SK-N-DZ (cell line): ENCODE measurements at regions not wholly inside any gene's neighbourhood (a gene's known extent, or its start where the extent isn't known, plus 50 kb on each side); places are given as distances from the start of the nearest gene placed in this dataset.
"Not testable (repeated sequence)": the region's sequence is repeated elsewhere in the genome, so short reads cannot be mapped to it uniquely, and the experiment has no call there.

Experiments used
- DNase-seq: peaks from one replicate; pipeline ENCODE4 v3.0.0-alpha.2; 2015; ENCODE audit warnings: low spot score

- no peak for DNase-seq
Measured at GRCh38 chr21:21851657-21852056, 853.4 kb downstream of the NCAM2 start.

- DNase-seq = no peak
Measured at GRCh38 chr21:21858502-21859334, 860.5 kb downstream of the NCAM2 start.

GRCh38 chr21:21860888-21861287, 862.7 kb downstream of the NCAM2 start:
- DNase-seq = no peak

DNA sequence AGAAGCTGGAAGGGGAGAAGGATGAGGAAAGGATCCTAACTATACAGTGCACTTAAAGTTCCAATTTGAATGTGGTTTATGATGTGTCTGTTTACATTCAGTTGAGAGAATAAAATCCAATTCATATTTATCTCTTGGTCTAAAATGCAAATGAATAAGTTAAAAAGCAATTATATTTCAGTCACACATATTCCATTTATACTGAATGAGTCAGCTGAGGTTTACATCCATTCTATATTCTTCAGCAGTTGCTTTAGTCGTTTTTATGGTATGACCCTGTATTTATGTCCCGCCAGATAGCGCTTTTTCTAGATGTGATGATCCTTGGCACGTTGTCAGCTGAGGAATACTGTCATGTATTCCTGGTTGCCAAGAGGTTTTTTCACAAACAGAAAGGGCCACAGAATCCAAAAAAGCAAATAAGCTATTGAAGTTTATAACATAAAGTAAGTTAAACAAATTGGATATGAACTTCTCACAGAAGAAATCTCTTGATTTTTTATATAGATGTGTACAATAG, 866.2 kb downstream of the NCAM2 start:
- DNase-seq = no peak

- no peak for DNase-seq
Measured at GRCh38 chr21:21897275-21897883, 899.2 kb downstream of the NCAM2 start.

- DNase-seq = no peak
Measured at GRCh38 chr21:21898801-21899200, 900.6 kb downstream of the NCAM2 start.

- DNase-seq = not testable (repeated sequence)
Measured at GRCh38 chr21:21902416-21902815, 904.2 kb downstream of the NCAM2 start.

GRCh38 chr21:21907271-21907670, 909.1 kb downstream of the NCAM2 start:
- no peak for DNase-seq

GRCh38 chr21:21915816-21916215, 917.6 kb downstream of the NCAM2 start:
- no peak for DNase-seq

DNA sequence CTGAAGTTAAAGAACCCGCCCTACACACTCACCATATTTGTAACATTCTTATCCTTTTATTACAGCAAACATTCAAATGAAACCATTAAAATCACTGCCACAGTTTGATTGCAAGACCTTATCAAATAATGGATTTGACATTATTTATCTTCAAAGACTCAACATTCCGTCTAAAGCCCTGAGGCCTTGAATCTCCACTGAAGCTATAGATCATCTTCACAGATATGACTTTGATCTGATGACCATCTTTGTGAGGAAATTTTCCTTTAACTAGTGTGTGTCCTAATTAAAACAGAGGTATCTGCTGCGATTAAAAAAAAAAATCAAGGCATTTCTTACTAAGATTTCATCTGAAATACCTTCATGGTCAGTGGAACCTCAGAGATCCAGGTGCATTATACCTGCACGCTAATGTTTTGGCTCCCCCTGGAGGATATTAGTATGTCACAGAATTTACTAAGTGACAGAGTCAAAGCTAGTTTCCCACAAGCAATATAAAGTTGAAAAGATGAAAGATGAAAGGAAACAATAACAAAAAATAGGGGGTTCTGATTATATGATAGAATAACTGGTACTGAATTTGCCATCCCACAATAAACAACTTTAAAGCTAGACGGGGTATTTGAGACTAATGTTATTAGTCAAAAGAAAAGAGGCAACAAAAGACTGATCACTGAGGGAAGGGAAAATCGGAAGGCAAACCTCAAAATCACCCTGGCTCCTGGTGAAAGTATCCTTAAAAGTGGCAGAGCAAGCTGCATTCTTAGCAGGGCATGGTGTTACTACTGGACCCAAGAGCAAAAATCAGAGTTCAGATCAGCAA, 923.4 kb downstream of the NCAM2 start:
- peak; percentile 36 for DNase-seq

GRCh38 chr21:21929226-21929625, 931.0 kb downstream of the NCAM2 start:
- DNase-seq = no peak

GRCh38 chr21:21929789-21930188, 931.6 kb downstream of the NCAM2 start:
- DNase-seq = no peak

- DNase-seq = no peak
Measured at GRCh38 chr21:21952566-21952965, 954.4 kb downstream of the NCAM2 start.

GRCh38 chr21:21955204-21955603, 957.0 kb downstream of the NCAM2 start:
- no peak for DNase-seq

GRCh38 chr21:21957490-21957889, 959.3 kb downstream of the NCAM2 start:
- DNase-seq = no peak

DNA sequence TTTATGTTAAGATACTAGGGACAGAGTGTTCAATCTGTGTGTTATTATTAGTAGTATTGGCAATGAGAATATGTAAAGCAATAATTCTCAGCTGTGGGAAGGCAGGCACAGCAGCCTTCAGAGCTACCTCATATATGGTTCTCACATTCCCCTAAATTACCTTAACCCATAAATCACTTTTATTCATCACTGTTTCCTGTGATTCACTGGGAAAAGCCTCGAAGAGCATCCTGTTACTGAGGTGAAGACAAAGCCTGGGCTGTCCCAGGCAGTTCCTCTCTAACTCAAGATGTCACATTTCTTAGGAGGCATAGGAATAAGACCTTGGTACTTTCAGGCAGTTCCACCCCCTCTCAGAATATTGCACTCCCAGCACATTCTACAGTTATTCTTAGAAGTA, 965.7 kb downstream of the NCAM2 start:
- no peak for DNase-seq

DNA sequence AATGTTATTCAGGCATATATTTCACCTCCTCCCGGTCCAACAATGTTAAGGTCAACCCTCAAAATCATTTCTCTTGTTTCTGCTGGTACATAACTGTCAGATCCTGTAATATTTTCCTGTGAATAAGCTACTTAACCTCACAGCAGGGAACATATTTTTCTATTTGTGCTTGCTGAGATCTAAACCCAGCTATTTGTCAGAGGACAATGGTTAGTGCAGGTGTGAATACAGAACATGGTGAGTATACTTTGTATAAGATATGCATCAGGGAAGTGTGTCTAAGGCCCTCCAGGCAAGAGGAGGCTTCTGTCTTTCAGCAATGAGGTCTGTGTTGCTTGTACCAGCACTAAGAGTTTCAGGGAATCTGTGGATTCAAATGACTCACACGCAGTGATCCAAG, 970.6 kb downstream of the NCAM2 start:
- no peak for DNase-seq

GRCh38 chr21:21969211-21969610, 971.0 kb downstream of the NCAM2 start:
- DNase-seq = no peak

DNA sequence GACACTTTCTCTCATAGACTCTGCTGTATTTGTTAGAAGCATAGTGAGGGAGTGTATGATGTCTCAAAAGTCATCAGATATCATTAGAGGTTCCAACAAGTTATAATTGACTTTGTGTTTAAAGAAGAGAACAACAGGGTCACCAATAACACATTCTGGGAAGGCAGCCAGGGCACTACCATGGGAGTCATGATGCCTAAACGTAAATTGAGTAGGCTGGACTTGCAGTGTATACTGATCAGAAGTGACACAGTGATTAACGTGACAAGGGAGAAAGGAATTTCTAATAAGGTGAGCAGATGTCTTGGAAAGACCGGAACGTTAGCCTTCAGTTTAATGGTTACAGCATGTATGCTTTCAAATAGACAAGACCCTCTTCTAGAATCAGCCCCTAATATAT, 973.2 kb downstream of the NCAM2 start:
- no peak for DNase-seq

DNA sequence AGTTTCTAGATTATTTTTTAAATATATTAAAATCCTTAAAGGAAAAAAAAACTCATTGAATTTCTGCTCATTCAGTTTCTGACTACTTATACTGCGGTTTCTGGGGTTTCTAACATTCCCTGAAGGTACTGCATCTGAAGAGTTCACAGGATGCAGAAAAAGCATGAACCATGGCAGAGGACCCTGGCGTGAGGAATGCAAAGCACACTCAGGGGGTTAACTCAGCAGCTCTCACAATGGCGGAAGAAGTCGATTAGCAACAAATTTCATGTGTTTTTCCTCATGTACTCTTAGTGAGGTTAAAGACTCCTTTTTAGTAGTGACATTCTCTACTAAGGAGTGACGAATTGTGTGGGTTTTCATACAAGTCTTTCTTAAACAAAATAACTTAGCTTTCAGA, 975.6 kb downstream of the NCAM2 start:
- DNase-seq = no peak

- DNase-seq = no peak
Measured at GRCh38 chr21:21996891-21997290, 998.7 kb downstream of the NCAM2 start.
